AG09309 (cell line): ENCODE measurements at regions not wholly inside any gene's neighbourhood (a gene's known extent, or its start where the extent isn't known, plus 50 kb on each side); places are given as distances from the start of the nearest gene placed in this dataset.

Source experiments
- DNase-seq: peaks from one replicate; pipeline ENCODE4 v3.0.0-alpha.2; 2010; ENCODE audit warnings: low read depth
- H3K4me3 ChIP-seq: 2 replicates; pipeline ENCODE4 v1.5.1; 2011; ENCODE audit warnings: mild to moderate bottlenecking, low read depth, low read length, moderate library complexity; ENCODE audit not compliant: control insufficient read depth
- TF ChIP-seq, protein P1 (sequence below): IDR thresholded peaks from 2 replicates; pipeline ENCODE4 v1.5.1; 2011; ENCODE audit warnings: mild to moderate bottlenecking, low read depth, low read length, inconsistent platforms; ENCODE audit not compliant: insufficient read depth, control insufficient read depth; ENCODE audit errors: missing control alignments

GRCh38 chr7:46982928-46983327, 599.0 kb downstream of the TNS3 start:
- TF ChIP-seq, protein P1, sequence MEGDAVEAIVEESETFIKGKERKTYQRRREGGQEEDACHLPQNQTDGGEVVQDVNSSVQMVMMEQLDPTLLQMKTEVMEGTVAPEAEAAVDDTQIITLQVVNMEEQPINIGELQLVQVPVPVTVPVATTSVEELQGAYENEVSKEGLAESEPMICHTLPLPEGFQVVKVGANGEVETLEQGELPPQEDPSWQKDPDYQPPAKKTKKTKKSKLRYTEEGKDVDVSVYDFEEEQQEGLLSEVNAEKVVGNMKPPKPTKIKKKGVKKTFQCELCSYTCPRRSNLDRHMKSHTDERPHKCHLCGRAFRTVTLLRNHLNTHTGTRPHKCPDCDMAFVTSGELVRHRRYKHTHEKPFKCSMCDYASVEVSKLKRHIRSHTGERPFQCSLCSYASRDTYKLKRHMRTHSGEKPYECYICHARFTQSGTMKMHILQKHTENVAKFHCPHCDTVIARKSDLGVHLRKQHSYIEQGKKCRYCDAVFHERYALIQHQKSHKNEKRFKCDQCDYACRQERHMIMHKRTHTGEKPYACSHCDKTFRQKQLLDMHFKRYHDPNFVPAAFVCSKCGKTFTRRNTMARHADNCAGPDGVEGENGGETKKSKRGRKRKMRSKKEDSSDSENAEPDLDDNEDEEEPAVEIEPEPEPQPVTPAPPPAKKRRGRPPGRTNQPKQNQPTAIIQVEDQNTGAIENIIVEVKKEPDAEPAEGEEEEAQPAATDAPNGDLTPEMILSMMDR = no peak
- DNase-seq = no peak
- H3K4me3 ChIP-seq = no peak overlapping the region

GRCh38 chr7:46979439-46979838, 602.5 kb downstream of the TNS3 start:
- H3K4me3 ChIP-seq = no peak overlapping the region
- no peak for DNase-seq
- TF ChIP-seq, protein P1 = no peak

- H3K4me3 ChIP-seq = no peak overlapping the region
- no peak for DNase-seq
- TF ChIP-seq, protein P1 = no peak
Measured at GRCh38 chr7:46975493-46975892, 606.4 kb downstream of the TNS3 start.

DNA sequence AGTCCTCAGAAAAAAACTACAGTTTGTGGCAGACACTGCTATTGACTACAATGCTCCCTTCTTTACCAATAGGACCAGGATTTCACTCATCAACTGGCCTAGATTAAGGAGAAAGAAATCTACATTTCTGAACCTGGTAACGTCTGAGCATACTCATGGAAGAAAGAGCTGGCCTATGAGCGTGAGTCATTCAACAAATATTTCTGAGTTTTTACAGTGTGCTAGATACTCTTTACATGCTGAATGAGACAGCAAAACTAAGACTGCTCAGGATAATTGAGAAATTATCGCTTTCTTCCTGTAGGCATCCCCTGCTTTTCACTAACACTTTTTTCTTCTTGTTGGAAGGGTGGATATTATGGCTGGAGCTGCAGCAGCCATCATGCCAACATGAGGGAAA, 609.7 kb downstream of the TNS3 start:
- TF ChIP-seq, protein P1 = no peak
- DNase-seq = peak; percentile 46
- H3K4me3 ChIP-seq = no peak overlapping the region

DNA sequence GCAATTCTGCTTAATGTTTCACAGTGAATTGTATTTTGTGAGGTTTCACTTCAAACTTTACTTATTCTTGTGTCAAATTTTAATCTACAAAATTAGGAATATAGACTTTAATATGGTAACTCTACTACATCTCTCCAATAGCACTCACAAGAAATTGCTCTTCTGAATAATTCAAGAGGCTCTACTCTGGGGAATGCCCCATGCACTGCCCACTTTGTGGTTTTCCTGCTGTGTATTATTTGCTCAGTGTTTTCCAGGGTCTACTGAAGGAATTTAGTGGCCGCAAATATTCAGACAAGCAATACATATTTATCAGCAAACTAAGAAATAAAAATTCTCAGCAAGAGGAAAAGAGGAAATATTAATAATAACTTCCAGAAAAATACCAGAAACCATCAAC, 611.4 kb downstream of the TNS3 start:
- no peak overlapping the region for H3K4me3 ChIP-seq
- DNase-seq = no peak
- TF ChIP-seq, protein P1 = no peak

- DNase-seq = no peak
- TF ChIP-seq, protein P1 = no peak
- H3K4me3 ChIP-seq = no peak overlapping the region
Measured at GRCh38 chr7:46970131-46970430, 611.8 kb downstream of the TNS3 start.
